Fibroblast of pulmonary artery (primary cell): ENCODE measurements at regions not wholly inside any gene's neighbourhood (a gene's known extent, or its start where the extent isn't known, plus 50 kb on each side); places are given as distances from the start of the nearest gene placed in this dataset.

Experiments
- DNase-seq: peaks from one replicate; pipeline ENCODE4 v3.0.0-alpha.2; 2010; ENCODE audit warnings: low read depth
- H3K4me3 ChIP-seq: replicated peaks from 2 replicates; pipeline ENCODE4 v1.5.1; 2011; ENCODE audit warnings: low read depth, mild to moderate bottlenecking, control low read depth, low read length, moderate library complexity
- TF ChIP-seq, protein P1 (sequence below): IDR thresholded peaks from 2 replicates; pipeline ENCODE4 v1.5.1; 2011; ENCODE audit warnings: mild to moderate bottlenecking, control low read depth, low read length, inconsistent platforms; ENCODE audit errors: missing control alignments

- no peak overlapping the region for H3K4me3 ChIP-seq
- DNase-seq, result no peak
- TF ChIP-seq, protein P1, sequence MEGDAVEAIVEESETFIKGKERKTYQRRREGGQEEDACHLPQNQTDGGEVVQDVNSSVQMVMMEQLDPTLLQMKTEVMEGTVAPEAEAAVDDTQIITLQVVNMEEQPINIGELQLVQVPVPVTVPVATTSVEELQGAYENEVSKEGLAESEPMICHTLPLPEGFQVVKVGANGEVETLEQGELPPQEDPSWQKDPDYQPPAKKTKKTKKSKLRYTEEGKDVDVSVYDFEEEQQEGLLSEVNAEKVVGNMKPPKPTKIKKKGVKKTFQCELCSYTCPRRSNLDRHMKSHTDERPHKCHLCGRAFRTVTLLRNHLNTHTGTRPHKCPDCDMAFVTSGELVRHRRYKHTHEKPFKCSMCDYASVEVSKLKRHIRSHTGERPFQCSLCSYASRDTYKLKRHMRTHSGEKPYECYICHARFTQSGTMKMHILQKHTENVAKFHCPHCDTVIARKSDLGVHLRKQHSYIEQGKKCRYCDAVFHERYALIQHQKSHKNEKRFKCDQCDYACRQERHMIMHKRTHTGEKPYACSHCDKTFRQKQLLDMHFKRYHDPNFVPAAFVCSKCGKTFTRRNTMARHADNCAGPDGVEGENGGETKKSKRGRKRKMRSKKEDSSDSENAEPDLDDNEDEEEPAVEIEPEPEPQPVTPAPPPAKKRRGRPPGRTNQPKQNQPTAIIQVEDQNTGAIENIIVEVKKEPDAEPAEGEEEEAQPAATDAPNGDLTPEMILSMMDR, result no peak
Measured at GRCh38 chr12:39000370-39000769, 95.0 kb upstream of the CPNE8 start.

GRCh38 chr12:38998887-38999482 is 93.6 kb upstream of the CPNE8 start:
- TF ChIP-seq, protein P1, result no peak
- DNase-seq, result no peak
- no peak overlapping the region for H3K4me3 ChIP-seq

DNA sequence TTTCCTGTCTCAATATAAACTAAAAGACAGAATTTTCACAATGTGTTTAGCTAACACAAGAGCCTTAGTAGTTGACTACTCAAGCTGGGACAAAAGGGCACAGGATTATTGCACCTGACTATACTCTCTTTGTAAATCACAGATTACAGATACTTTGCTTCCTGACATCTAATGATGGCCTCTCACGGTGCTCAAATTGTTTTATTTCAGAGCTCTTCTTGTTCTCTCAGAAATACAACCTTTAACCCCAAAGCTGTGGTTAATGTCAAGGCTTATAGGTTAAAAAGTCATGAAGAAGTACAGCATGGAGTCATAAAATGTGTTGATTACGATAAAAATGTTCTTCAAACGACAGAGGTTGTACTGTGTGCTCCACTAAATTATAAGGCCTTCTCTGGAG is 89.9 kb upstream of the CPNE8 start:
- DNase-seq, result no peak
- no peak overlapping the region for H3K4me3 ChIP-seq
- TF ChIP-seq, protein P1, result no peak

- TF ChIP-seq, protein P1, result no peak
- H3K4me3 ChIP-seq, result no peak overlapping the region
- no peak for DNase-seq
Measured at GRCh38 chr12:38985961-38986360, 80.6 kb upstream of the CPNE8 start.

- TF ChIP-seq, protein P1, result no peak
- no peak for DNase-seq
- no peak overlapping the region for H3K4me3 ChIP-seq
Measured at GRCh38 chr12:38984388-38984787, 79.0 kb upstream of the CPNE8 start.

GRCh38 chr12:38983117-38983571 is 77.8 kb upstream of the CPNE8 start:
- TF ChIP-seq, protein P1, result no peak
- H3K4me3 ChIP-seq, result no peak overlapping the region
- no peak for DNase-seq

DNA sequence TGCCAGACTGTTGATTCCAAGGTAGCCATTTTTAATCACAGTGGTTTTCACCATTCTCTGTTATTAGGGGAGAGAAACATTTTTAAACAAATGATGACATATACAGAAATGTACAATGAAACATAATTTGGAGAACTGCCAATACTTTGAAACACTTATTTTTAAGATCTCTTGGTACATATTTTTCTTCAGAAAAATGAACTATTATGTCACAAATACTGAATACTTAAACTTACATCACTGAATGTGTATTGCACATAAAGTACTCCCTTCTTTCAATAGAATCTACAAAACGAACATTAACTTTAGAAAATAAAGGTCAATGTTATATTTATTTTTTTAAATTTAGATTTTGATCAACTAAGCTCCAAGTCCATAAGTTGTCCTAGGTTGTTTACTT is 71.7 kb upstream of the CPNE8 start:
- TF ChIP-seq, protein P1, result no peak
- H3K4me3 ChIP-seq, result no peak overlapping the region
- no peak for DNase-seq
